Left forelimb (tissue), 1 donor: ENCODE measurements at regions not wholly inside any gene's neighbourhood (a gene's known extent, or its start where the extent isn't known, plus 50 kb on each side); places are given as distances from the start of the nearest gene placed in this dataset.

Experiments
- DNase-seq: peaks from one replicate; pipeline ENCODE4 v3.0.0-alpha.2; 2018; ENCODE audit warnings: low spot score

DNA sequence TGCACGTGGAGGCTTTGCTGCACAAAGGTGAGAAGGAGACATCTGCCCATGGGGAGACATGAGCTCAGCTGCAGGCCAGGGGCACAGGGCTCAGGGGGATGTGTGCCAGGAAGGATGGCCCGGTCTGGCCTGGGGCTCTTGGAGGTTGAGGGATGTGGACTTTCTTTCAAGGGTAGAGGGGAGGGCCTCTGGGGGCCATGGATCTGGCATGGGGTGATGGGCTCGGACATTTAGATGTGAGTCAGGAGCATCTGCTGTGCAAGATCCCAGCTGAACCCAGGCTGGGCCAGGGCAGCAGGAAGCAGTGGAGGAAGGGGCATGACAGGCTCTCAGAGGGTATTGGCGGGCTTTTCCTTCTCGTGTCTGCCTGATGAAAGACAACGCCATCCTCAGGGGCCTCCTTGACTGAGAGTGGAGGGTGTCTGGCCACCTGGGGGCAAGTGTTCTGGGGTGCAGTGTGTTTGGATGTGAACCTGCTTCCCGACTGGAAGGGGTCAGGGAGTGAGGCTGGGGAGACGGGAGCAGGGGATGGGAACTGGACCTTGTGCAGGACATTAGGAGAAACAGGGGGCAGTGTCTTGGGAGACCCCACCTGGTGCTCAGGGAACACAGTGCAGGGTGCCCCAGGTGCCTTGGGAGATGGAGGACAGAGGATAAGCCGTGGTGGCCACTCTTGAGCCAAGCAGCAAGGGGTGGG lies 156.1 kb downstream of the ERMARD start:
- DNase-seq, result no peak

DNA sequence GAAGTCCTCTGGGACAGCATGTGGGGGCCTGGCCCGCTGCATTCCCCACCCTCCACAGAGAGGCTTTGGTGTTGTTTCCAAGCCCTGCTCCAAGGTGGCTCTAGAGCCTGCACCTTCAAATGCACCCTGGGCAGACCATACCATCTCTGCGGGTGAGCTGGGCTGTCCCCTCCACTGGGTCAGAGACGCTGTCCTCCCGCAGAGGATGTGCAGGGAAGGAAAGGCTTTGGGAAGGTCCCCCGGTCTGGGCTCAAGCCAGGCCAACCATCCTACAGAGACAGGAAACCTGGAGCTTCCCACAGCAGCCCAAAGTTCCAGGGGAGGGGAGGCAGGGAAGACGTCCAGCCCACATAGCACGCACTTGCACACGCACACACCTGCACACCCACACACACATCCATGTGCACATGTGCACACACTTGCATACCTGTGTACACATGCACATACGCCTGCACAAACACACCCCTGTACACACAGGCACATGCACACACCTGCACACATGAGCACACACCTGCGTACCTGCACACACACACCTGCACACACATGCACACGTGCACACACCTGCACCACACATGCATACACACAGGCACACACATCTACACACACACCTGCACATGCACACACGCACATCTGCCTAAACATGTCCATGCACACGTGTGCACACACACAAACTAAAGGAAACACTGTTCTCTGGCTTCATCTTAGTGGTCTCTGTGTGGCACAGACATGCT lies 155.4 kb downstream of the ERMARD start:
- DNase-seq, result no peak

DNA sequence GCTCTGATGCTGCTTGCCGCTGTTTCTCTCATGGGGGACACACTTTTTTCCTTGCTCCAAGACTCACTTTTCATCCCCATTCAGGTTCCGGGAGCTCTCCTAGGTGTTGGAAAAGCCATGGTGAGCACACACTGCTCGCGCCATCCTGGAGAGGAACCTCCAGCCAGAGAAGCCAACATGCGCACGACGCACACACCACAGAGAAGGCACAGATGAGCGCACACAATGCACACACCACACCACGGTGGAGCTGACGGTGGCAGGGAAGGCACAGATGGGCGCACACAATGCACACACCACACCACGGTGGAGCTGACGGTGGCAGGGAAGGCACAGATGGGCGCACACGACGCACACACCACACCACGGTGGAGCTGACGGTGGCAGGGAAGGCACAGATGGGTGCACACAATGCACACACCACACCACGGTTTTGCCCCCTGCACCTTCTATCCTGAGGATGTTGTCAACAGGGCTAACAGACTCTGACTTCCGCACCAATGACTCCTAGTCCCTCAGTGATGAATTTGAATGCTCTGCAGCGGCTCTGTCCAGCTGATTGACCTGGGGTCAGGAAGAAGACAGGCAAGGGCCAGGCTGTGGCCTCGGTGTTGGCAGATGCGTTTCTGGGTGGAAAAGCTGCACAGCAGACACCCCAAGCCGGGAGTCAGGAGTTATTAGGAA lies 154.7 kb downstream of the ERMARD start:
- no peak for DNase-seq

DNA sequence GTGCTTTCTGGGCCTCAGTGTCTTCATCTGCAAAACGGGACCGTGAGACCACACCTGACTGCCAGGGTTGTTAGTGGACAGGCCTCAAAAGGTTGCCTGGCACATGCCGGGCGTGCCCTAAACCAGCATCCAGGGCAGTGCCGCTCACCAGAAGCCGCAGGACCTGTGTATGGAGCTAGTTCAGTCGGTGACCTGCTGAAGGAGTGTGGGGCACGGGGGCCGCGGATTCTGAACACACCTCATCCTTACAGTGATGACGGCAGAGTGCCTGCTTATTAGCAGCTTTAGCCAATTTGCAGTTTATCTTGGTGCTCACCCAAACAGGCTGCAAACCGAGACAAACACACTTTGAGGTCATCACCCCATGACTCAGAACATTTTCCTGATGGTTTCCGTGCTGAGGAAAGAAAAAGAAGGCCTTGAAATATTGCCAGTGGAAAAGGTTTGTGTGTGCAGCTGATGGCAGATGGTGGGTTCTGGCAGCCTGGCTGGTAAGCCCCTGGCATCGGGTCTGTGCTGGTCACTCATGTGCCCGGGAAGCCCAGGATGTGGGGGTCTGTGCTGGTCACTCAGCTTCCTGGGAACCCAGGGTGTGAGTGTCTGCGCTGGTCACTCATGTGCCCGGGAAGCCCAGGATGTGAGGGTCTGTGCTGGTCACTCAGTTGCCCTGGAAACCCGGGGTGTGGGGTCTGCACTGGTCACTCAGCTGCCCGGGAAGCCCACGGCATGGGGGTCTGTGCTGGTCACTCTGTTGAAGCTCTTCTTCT lies 153.8 kb downstream of the ERMARD start:
- DNase-seq, result no peak

DNA sequence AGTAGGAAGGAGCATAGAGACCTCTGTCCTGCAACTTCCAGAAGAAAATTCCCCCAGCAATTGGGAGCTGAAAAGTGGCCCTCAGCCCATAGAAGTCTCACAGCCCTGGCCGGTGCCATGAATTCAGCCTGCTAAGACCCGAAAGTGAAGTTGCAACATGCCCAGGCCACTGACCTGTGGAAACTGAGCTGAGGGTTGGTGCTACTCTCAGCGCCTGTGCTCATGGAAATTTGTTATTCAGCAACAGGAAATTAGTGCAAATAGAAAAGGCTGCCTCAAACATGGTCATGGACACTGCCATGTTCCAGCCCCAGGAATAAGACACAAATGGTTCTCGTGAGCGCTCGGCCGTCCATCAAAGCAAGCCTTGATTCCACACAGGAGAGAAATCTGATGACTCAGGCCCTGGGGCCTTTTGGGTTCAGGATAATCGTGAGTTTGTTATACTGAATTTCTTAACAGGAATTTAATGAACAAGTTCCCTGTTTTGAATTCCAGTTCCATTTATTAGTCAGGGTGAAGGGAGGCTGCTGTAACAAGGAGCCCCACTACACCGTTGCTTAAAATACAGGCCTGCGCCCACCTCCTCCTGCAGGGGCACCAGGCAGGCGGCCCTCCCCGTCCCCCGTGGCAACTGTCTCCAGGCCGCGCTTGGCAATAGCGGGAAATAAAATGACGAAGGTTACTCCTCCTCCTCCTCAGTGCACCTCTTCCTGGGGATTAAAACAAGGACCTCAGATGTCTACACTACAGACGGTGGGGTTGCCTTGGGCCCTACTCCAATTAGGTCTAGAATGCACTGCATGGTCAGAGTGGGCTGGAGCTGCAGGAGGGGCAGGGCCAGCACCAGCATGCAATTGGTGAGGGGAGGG lies 152.9 kb downstream of the ERMARD start:
- no peak for DNase-seq

DNA sequence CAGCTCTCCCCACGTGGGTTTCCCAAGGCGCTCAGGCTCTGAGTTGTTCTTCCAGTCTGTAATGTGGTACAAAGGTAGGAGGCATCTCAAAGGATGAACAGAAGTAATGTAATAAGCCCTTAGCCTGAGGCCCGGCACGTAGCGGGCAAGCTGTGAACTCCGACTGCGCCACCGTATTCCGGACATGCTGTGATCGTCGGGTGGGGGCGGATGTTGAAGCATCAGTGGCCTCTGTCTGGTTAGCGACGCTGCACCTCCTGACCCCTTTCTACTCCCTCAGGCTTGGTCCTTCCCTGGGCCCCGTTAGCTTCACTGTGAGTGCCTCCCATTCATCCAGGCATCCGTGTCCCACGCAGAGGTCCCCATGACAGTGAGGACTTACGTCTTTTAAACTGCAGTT lies 151.7 kb downstream of the ERMARD start:
- DNase-seq, result no peak

DNA sequence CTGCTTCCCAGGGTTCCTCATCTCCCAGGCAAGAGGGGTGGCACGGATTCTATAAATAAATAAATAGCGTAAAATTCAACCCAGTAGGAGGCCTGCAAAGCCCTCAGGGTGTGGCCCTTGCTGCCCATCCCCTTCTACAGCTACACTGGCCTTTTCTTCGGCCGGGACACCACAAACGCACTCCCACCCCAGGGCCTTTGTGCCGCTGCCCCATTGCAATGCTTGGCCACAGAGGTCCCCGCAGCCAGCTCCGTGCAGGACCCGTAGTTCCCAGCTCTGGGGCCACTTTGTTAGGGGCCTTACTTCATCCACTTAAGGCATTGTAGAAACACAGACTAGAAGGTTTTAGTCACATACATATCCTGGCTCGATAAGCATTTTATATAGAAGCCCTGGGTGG lies 151.2 kb downstream of the ERMARD start:
- DNase-seq, result no peak

DNA sequence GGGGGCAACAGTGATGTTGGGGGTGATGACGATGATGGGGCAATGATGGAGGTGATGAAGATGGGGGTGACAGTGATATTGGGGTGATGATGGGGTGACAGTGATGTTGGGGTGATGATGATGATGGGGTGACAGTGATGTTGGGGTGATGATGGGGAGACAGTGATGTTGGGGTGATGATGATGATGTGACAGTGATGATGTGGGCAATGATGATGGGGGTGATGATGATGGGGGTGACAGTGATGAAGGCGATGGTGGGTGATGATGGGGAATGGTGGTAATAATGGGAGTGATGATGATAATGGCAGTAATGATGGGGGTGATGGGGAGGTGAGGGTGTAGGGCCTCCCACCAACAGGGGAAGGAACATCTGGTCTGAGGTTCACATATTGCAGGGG lies 150.6 kb downstream of the ERMARD start:
- DNase-seq, result no peak

DNA sequence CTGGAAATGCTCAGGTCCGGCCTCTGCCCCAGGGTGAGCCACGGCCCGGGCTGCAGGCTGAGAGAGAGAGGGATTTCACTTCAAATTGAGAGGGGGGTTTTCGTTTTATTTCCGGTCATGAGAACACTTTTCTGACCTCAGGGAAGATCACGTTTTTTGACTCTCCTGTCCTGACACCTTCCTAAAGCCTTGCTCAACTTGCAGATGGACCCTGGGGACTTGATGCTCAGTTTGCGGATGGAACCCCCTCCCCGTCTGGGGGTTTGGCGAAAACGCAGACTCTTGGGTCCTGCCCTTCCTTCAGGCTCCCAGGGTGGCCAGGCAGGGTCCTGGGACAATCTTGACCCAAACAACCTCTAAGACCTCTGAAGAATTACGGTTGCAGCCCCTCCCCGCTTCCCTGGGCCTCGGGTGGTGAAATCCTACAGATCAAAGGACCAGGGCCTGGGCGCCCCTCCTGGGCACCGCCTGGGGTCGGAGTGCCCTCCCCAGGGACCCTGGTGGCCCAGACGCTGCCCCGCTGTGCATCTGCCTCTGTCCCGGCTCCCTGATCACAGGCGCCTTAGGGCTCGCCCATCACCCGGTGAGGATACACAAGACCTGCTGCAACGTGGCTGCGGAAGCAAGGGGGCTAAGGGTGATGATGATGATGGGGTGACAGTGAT lies 148.2 kb downstream of the ERMARD start:
- no peak for DNase-seq

DNA sequence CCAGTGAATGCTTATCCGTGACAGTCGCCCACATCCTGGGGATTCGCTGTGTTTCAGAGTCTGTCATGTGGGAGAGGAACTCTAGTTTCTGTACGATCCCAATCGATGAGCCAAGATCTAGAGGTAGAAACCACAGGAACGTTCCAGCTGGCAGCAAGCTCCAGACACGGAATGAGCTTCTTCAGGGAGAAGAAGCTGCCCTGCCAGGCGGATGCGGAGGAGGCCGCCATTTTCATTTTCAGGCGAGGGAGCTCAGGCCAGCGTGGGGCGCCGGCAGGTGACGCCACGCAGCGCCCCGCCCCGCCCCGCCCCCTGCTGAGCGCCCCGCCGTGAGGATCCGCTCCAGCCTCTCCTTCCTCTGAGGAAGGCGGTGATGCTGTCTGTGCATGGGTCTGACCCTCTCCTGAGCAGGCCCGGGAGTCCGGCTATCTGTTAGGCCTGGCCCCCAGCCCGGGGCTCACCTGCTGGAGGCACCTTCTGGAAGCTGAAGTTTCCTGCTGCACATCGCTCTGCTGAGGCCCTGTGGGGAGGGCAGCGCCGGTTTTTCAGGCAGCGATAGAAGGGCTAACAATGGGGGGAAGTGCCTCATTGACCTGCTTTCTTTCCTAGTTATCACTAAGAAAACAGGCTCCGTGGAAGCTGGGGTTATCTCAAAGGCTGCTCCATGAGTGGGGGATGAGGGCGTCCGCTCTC lies 147.5 kb downstream of the ERMARD start:
- peak; percentile 33 for DNase-seq

DNA sequence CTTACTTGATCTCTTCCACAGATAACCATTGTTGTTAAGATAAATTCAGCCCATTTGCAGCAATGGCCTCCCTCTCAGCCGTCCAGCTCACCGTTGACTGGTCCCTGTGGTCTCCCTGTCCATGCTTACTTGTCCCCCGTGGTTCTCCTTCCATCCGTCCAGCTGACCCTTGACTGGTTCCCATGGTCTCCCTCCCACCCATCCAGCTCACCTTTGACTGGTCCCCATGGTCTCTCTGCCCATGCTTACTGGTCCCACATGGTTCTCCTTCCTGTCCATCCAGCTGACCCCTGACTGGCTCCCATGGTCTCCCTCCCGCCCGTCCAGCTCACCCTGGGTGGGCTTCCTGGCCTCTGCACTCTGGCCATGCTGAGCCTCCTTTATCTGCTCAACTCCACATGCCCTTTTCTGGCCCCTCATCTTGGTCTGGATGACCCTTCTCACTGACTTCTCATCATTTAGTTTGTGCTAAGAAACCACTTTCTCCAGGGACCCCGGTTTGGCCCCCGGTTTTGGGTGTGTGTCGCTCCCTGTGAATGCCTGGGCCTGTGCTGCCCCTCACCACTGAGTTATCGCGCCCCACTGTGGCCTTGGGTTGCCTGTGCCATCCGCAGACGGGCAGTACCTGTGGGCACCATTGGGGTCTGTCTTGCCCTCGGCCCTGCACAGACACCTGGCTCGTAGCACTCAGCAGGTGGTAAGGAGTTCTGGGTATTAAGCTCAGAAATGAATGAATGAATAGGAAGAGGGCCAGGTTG lies 146.4 kb downstream of the ERMARD start:
- DNase-seq, result peak; percentile 47

DNA sequence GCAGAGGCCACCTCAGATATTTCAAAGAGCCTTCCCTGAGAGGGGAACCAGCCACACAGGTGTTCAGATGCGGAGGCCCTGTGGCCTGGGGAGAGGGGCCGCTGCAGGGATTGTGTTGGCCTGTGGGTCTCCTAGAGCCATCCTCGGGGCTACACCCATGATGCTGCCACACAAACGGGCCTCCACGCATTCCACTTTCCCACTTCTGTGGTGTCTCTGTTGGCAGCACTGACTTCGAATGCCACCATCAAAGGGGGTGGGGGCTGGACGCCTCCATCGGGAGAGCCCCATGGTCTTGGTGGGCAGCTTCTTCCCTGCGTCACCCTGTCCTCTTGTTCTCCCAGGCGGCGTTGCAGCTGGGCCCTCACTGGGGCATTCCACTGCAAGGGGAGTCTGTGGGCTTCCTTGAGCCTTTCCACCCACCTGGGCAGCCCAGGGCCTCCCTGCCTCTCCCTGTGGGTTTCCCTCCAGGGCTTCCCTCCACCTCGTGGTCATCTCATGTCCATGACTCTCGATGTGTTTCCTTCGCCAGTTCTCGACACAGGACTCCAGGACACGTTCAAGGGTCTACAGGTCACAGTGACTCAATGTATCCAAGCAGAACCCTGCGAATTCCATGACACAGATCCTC lies 145.5 kb downstream of the ERMARD start:
- DNase-seq, result peak; percentile 46

DNA sequence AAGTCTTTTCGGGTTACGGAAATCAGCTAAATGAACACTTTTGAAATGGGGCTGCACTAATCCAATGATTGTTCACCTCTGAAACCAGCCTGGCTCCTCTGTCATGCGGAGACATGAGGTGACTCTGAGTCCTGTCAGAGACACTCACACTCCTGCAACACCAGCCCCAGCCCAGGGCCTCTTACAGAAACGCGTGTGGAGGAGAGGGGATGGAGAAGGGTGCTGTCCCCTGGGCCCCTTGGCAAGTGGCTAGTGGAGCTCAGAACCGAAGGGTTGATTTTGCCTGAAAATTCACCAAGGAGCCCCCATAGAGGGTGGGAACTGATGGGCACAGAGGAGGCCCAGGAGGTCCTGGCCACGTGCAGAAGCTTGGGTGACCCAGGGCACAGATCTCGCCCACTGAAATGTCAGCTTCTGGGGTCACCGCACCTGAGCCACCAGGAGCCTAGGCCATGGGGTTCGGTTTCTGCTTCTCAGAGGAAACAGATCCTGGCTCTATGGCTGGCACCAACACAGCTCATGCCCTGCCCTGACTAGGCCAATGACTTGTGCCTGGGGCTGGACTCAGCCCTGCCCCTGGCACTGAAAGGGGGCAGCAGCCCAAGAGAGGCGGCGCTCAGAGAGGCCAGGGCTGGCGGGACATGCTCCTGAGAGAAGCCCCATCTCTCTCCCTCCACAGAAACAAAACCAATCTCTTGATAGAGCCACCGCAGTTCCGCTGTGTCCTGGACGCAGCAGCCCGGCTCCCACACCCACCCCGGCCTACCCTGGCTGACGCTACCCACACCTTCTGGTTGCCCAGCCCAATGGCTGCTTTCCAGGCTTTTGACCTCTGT lies 144.7 kb downstream of the ERMARD start:
- DNase-seq, result peak; percentile 44

DNA sequence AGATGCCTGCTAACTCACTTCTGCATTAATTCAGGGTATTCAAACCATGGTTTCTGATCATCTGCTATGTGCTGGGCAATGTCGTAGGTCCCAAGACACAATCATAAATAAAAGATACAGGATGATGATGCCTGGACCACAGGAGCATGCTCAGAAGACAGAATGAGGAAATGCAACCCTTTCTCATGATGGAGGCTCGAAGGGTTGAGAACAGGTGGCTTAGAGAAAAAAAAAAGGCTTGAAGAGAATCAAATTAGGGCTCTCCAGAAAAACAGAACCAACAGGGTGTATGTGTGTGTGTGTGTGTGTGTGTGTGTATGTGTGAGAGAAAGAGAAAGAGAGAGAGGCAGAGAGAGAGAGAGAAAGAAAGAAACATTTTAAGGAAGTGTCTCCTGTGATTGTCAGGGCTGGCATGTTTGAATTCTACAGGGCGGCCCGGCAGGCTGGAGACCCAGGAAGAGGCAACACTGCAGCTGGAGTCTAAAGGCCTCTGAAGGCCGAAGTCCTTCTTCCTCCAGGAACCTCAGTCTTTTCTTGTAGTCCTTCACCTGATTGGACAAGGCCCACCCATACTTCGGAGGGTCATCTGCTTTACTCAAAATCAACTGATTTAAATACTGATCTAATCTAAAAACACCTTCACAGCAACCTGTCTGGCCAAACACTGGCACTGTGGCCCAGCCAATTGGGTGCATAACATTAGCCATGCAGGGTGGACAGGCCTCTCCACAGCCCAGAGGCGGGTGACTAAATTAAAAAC lies 143.8 kb downstream of the ERMARD start:
- DNase-seq, result peak; percentile 8

DNA sequence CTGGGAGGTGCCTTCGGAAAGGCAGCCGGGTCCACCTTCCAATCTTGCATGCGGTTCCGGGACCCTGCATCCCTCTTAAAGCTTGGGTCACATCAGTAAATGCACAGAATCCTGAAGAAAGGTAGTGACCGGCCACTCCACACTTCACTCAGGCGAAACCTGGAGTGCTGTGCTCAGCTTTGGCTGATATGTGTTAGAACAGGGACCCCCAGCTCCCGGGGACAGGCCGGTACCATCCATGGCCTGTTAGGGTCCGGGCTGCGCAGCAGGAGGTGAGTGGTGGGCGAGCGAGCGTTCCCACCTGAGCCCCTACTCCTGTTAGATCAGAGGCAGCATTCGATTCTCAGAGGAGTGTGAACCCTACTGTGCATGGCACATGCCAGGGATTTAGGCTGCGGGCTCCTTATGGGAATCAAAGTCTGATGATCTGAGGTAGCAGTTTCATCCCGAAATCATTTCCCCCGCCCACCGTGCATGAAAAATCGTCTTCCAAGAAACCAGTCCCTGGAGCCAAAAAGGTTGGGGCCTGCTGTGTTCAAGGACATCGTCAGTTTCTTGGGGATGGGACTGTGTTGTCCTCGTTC lies 143.0 kb downstream of the ERMARD start:
- DNase-seq, result peak; percentile 47

DNA sequence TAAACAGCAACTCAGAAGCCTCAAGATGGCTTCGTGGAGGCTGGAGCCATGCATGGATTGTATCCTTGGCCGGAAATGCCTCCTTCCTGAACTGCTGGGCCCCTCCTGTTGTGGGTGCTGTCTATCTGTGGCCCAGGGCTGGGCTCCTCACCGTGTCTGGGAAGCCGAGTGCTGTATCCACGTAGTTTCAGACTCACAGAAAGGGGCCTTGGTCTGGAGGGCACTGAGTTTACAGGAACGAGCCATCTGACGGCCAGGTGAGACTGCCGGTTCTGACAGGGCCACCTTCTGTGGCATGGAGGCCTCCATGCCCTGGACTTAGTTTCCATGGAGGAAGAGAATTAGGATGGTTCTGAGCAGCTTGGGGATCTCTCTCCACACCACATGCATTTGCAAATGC lies 142.2 kb downstream of the ERMARD start:
- DNase-seq, result peak; percentile 30

DNA sequence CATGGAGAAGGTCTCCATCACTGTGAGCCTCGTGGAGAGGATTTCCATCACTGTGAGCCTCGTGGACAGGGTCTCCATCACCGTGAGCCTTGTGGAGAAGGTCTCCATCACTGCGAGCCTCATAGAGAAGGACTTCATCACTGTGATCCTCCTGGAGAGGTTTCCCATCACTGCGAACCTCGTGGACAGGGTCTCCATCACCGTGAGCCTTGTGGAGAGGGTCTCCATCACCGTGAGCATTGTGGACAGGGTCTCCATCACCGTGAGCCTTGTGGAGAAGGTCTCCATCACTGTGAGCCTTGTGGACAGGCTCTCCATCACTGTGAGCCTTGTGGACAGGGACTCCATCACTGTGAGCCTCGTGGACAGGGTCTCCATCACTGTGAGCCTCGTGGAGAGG lies 140.4 kb downstream of the ERMARD start:
- DNase-seq, result peak; percentile 23
